ENCODE measurements at regions not wholly inside any gene's neighbourhood (a gene's known extent, or its start where the extent isn't known, plus 50 kb on each side); places are given as distances from the start of the nearest gene placed in this dataset.
A peak's percentile ranks its signal among the peaks of the same experiment; 100 is the strongest.

GRCh38 chr16:72501739-72502593, 330.0 kb upstream of the PMFBP1 start:
- DNase-seq = peak; percentile 1

GRCh38 chr16:72500545-72500944, 328.6 kb upstream of the PMFBP1 start:
- no peak for DNase-seq

GRCh38 chr16:72493716-72494415, 321.9 kb upstream of the PMFBP1 start:
- no peak for DNase-seq

- no peak for DNase-seq
These were observed 315.3 kb upstream of the PMFBP1 start for GRCh38 chr16:72487283-72487682.

- DNase-seq = no peak
These were observed 310.7 kb upstream of the PMFBP1 start for GRCh38 chr16:72482695-72483094.

- no peak for DNase-seq
These were observed 309.5 kb upstream of the PMFBP1 start for GRCh38 chr16:72481419-72481818.

- DNase-seq = no peak
These were observed 309.0 kb upstream of the PMFBP1 start for GRCh38 chr16:72480911-72481310.

- DNase-seq = no peak
These were observed 303.7 kb upstream of the PMFBP1 start for GRCh38 chr16:72475688-72476087.

- no peak for DNase-seq
These were observed 302.7 kb upstream of the PMFBP1 start for GRCh38 chr16:72474501-72475123.

GRCh38 chr16:72473631-72474030, 301.7 kb upstream of the PMFBP1 start:
- no peak for DNase-seq

- no peak for DNase-seq
These were observed 299.5 kb upstream of the PMFBP1 start for GRCh38 chr16:72471317-72471924.

- DNase-seq = no peak
These were observed 298.6 kb upstream of the PMFBP1 start for GRCh38 chr16:72470541-72470940.

GRCh38 chr16:72469932-72470331, 298.0 kb upstream of the PMFBP1 start:
- DNase-seq = no peak

- no peak for DNase-seq
These were observed 296.6 kb upstream of the PMFBP1 start for GRCh38 chr16:72468582-72468981.

GRCh38 chr16:72467157-72467759, 295.3 kb upstream of the PMFBP1 start:
- DNase-seq = no peak

- no peak for DNase-seq
These were observed 292.8 kb upstream of the PMFBP1 start for GRCh38 chr16:72464597-72465368.

- no peak for DNase-seq
These were observed 292.1 kb upstream of the PMFBP1 start for GRCh38 chr16:72464052-72464451.

GRCh38 chr16:72458035-72458434, 286.1 kb upstream of the PMFBP1 start:
- DNase-seq = no peak

- DNase-seq = no peak
These were observed 285.4 kb upstream of the PMFBP1 start for GRCh38 chr16:72457243-72457940.

- DNase-seq = no peak
These were observed 284.0 kb upstream of the PMFBP1 start for GRCh38 chr16:72455743-72456659.
